ENCODE measurements at regions not wholly inside any gene's neighbourhood (a gene's known extent, or its start where the extent isn't known, plus 50 kb on each side); places are given as distances from the start of the nearest gene placed in this dataset.

- peaks cover 0 to 7% (median 0%) of the 10 kb centered on the region in 4 donors for H3K4me1 ChIP-seq
- H3K9me3 ChIP-seq = no peaks in the 10 kb centered on the region
- no peak for DNase-seq
- intact Hi-C loops (cut with DNase I; ENCODE audit: low total_unique reads) = no loop called here
- H3K4me3 ChIP-seq = no peak overlapping the region
- H3K36me3 ChIP-seq = no peaks in the 10 kb centered on the region
- no peak overlapping the region for H3K27ac ChIP-seq
- no peaks in the 10 kb centered on the region for H3K27me3 ChIP-seq
- TF ChIP-seq, protein P1, sequence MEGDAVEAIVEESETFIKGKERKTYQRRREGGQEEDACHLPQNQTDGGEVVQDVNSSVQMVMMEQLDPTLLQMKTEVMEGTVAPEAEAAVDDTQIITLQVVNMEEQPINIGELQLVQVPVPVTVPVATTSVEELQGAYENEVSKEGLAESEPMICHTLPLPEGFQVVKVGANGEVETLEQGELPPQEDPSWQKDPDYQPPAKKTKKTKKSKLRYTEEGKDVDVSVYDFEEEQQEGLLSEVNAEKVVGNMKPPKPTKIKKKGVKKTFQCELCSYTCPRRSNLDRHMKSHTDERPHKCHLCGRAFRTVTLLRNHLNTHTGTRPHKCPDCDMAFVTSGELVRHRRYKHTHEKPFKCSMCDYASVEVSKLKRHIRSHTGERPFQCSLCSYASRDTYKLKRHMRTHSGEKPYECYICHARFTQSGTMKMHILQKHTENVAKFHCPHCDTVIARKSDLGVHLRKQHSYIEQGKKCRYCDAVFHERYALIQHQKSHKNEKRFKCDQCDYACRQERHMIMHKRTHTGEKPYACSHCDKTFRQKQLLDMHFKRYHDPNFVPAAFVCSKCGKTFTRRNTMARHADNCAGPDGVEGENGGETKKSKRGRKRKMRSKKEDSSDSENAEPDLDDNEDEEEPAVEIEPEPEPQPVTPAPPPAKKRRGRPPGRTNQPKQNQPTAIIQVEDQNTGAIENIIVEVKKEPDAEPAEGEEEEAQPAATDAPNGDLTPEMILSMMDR (IDR thresholded peaks at IDR 0.05) = no peak
These were observed 155.9 kb upstream of the BCL6 start for GRCh38 chr3:187900993-187901755.

DNA sequence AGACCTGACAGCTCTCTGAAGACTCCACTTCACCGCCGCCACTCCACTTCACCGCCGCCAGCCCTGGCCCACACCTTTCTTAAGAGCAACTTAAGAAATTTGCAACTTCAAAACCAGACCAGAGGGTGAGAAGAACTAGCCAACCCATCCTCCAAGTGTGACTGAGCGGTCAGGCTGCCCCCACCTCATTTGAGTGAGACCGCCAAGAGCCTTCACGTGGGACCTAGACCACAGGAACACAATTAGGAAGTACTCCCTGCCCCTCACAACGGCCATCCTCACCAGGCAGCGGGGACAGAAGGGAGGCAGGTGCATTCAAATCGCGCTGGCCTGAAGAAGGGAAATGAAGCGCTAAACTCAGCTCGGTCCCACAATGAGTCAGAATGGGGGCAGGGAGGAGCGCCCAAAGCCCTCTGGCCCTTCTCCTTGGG lies 156.8 kb upstream of the BCL6 start:
- TF ChIP-seq, protein P1 (IDR thresholded peaks at IDR 0.05) = no peak
- H3K4me3 ChIP-seq = no peak overlapping the region
- no peaks in the 10 kb centered on the region for H3K9me3 ChIP-seq
- peaks cover 0 to 5% (median 0%) of the 10 kb centered on the region in 4 donors for H3K4me1 ChIP-seq
- H3K36me3 ChIP-seq = no peaks in the 10 kb centered on the region
- no peak overlapping the region for H3K27ac ChIP-seq
- no peaks in the 10 kb centered on the region for H3K27me3 ChIP-seq
- DNase-seq = no peak
- intact Hi-C loops (cut with DNase I; ENCODE audit: low total_unique reads) = no loop called here

GRCh38 chr3:187902936-187903335 lies 157.7 kb upstream of the BCL6 start:
- peaks cover 0 to 5% (median 0%) of the 10 kb centered on the region in 4 donors for H3K4me1 ChIP-seq
- H3K27me3 ChIP-seq = no peaks in the 10 kb centered on the region
- TF ChIP-seq, protein P1 (IDR thresholded peaks at IDR 0.05) = no peak
- no peak for DNase-seq
- intact Hi-C loops (cut with DNase I; ENCODE audit: low total_unique reads) = no loop called here
- no peak overlapping the region for H3K27ac ChIP-seq
- H3K4me3 ChIP-seq = no peak overlapping the region
- no peaks in the 10 kb centered on the region for H3K36me3 ChIP-seq
- H3K9me3 ChIP-seq = no peaks in the 10 kb centered on the region

- TF ChIP-seq, protein P1 (IDR thresholded peaks at IDR 0.05) = no peak
- no peaks in the 10 kb centered on the region for H3K27me3 ChIP-seq
- intact Hi-C loops (cut with DNase I; ENCODE audit: low total_unique reads) = no loop called here
- H3K4me1 ChIP-seq = peaks cover 0 to 5% (median 0%) of the 10 kb centered on the region in 4 donors
- no peak for DNase-seq
- no peak overlapping the region for H3K27ac ChIP-seq
- no peaks in the 10 kb centered on the region for H3K36me3 ChIP-seq
- no peak overlapping the region for H3K4me3 ChIP-seq
- no peaks in the 10 kb centered on the region for H3K9me3 ChIP-seq
These were observed 158.4 kb upstream of the BCL6 start for GRCh38 chr3:187903697-187904096.

GRCh38 chr3:187906416-187906815 lies 161.1 kb upstream of the BCL6 start:
- Histone ChIP-seq H3K9me3 (no peaks in the 10 kb centered on the region), H3K36me3 (no peaks in the 10 kb centered on the region), H3K4me1 (peaks cover 0 to 5% (median 0%) of the 10 kb centered on the region in 4 donors), H3K4me3 (no peak overlapping the region), H3K27me3 (no peaks in the 10 kb centered on the region), H3K27ac (no peak overlapping the region)
- intact Hi-C loops (cut with DNase I; ENCODE audit: low total_unique reads) = no loop called here
- TF ChIP-seq, protein P1 (IDR thresholded peaks at IDR 0.05) = no peak
- peak in 1 of 2 donors; percentile 55 for DNase-seq
